ENCODE measurements at regions not wholly inside any gene's neighbourhood (a gene's known extent, or its start where the extent isn't known, plus 50 kb on each side); places are given as distances from the start of the nearest gene placed in this dataset.

GRCh38 chr13:78341032-78341431 is 262.3 kb downstream of the POU4F1 start:
- TF ChIP-seq CTCF (IDR thresholded peaks at IDR 0.05; ENCODE audit: low read depth, low read length, missing control alignments): no peak
- peak; percentile 29 for DNase-seq (ENCODE audit: low read depth)
- H3K4me3 ChIP-seq (ENCODE audit: low read depth, low read length): no peak overlapping the region

GRCh38 chr13:78339927-78340326 is 263.4 kb downstream of the POU4F1 start:
- no peak for TF ChIP-seq CTCF (IDR thresholded peaks at IDR 0.05; ENCODE audit: low read depth, low read length, missing control alignments)
- no peak overlapping the region for H3K4me3 ChIP-seq (ENCODE audit: low read depth, low read length)
- DNase-seq (ENCODE audit: low read depth): no peak

GRCh38 chr13:78334059-78334458 is 269.3 kb downstream of the POU4F1 start:
- no peak overlapping the region for H3K4me3 ChIP-seq (ENCODE audit: low read depth, low read length)
- DNase-seq (ENCODE audit: low read depth): no peak
- TF ChIP-seq CTCF (IDR thresholded peaks at IDR 0.05; ENCODE audit: low read depth, low read length, missing control alignments): no peak

GRCh38 chr13:78326633-78327032 is 276.7 kb downstream of the POU4F1 start:
- H3K4me3 ChIP-seq (ENCODE audit: low read depth, low read length): no peak overlapping the region
- no peak for DNase-seq (ENCODE audit: low read depth)
- TF ChIP-seq CTCF (IDR thresholded peaks at IDR 0.05; ENCODE audit: low read depth, low read length, missing control alignments): no peak

- no peak for DNase-seq (ENCODE audit: low read depth)
- H3K4me3 ChIP-seq (ENCODE audit: low read depth, low read length): no peak overlapping the region
- no peak for TF ChIP-seq CTCF (IDR thresholded peaks at IDR 0.05; ENCODE audit: low read depth, low read length, missing control alignments)
These were observed 277.8 kb downstream of the POU4F1 start for GRCh38 chr13:78325585-78325984.

- DNase-seq (ENCODE audit: low read depth): no peak
- no peak overlapping the region for H3K4me3 ChIP-seq (ENCODE audit: low read depth, low read length)
- TF ChIP-seq CTCF (IDR thresholded peaks at IDR 0.05; ENCODE audit: low read depth, low read length, missing control alignments): no peak
These were observed 279.5 kb downstream of the POU4F1 start for GRCh38 chr13:78323848-78324247.

- no peak for TF ChIP-seq CTCF (IDR thresholded peaks at IDR 0.05; ENCODE audit: low read depth, low read length, missing control alignments)
- H3K4me3 ChIP-seq (ENCODE audit: low read depth, low read length): no peak overlapping the region
- DNase-seq (ENCODE audit: low read depth): no peak
These were observed 280.3 kb downstream of the POU4F1 start for GRCh38 chr13:78323040-78323439.

All from GM12864 (cell line).